Right lobe of liver (tissue), 4 donors: ENCODE measurements at regions not wholly inside any gene's neighbourhood (a gene's known extent, or its start where the extent isn't known, plus 50 kb on each side); places are given as distances from the start of the nearest gene placed in this dataset.

Experiments
- POLR2A ChIP-seq: fragments of 450-650 bp; IDR thresholded peaks from one replicate; pipeline ENCODE4 v1.6.1; 2017; ENCODE audit warnings: antibody characterized with exemption, mild to moderate bottlenecking
- TF ChIP-seq, protein P1 (sequence below), 4 donors: fragments of 200-600 bp in 3 of 4; fragments of 450-650 bp in 1 of 4; IDR thresholded peaks; one replicate each; pipeline versions ENCODE4 v1.5.1 to v1.8.0; 2016 to 2022; ENCODE audit warnings: antibody characterized with exemption in 4 of 4, mild to moderate bottlenecking in 2 of 4
- donor health status: DM: no; HTN: no; CAD: no.
- donor health status: DM: no; HTN: no; CAD: no.
- donor health status: DM: no; HTN: yes; CAD: no.

GRCh38 chr17:56727876-56728617, 105.7 kb downstream of the C17orf67 start:
- no peak for TF ChIP-seq POLR2A
- TF ChIP-seq, protein P1, sequence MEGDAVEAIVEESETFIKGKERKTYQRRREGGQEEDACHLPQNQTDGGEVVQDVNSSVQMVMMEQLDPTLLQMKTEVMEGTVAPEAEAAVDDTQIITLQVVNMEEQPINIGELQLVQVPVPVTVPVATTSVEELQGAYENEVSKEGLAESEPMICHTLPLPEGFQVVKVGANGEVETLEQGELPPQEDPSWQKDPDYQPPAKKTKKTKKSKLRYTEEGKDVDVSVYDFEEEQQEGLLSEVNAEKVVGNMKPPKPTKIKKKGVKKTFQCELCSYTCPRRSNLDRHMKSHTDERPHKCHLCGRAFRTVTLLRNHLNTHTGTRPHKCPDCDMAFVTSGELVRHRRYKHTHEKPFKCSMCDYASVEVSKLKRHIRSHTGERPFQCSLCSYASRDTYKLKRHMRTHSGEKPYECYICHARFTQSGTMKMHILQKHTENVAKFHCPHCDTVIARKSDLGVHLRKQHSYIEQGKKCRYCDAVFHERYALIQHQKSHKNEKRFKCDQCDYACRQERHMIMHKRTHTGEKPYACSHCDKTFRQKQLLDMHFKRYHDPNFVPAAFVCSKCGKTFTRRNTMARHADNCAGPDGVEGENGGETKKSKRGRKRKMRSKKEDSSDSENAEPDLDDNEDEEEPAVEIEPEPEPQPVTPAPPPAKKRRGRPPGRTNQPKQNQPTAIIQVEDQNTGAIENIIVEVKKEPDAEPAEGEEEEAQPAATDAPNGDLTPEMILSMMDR (IDR thresholded peaks at IDR 0.05), result no peak
